GM12892 (cell line): ENCODE measurements at regions not wholly inside any gene's neighbourhood (a gene's known extent, or its start where the extent isn't known, plus 50 kb on each side); places are given as distances from the start of the nearest gene placed in this dataset.

Experiments
- DNase-seq: peaks from one replicate; pipeline ENCODE4 v3.0.0; 2011; ENCODE audit not compliant: insufficient read length
- FAIRE-seq: peaks from 2 replicates; lab custom pipeline; 2011; peaks lifted over from hg19 to GRCh38; lab: Jason Lieb, UNC
- POLR2A ChIP-seq: IDR thresholded peaks from 2 replicates; pipeline ENCODE4 v1.6.1; 2011; ENCODE audit warnings: low read depth, low read length, control low read depth
- POLR2AphosphoS5 ChIP-seq: IDR thresholded peaks from 2 replicates; pipeline ENCODE4 v1.6.1; 2011; ENCODE audit warnings: low read depth, low read length, control low read depth
- TAF1 ChIP-seq: IDR thresholded peaks from 2 replicates; pipeline ENCODE4 v1.6.1; 2011; ENCODE audit warnings: low read depth, mild to moderate bottlenecking, control low read depth, low read length, borderline replicate concordance

DNA sequence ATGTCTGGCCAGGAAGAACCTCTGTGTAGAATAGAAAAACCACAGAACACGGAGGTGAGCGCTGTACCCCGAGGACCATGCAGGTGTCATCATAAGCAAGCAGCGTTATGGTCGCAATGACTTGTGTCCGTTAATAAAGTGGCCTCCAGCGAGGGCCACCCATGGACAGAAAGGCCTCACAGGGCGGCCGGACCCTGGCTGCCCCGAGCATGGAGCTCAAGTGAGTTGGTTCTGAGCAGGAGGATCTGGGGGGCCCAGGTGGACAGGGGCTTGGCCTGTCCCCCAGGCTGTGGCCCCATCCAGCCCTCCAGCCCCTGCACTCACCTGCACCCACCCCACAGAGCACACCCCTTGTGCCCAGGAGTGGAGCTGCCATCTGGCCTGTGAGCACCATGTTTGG lies 133.8 kb downstream of the BRD1 start:
- DNase-seq (no peak), FAIRE-seq (no peak)
- TF ChIP-seq TAF1 (no peak), POLR2A (no peak), POLR2AphosphoS5 (no peak)

DNA sequence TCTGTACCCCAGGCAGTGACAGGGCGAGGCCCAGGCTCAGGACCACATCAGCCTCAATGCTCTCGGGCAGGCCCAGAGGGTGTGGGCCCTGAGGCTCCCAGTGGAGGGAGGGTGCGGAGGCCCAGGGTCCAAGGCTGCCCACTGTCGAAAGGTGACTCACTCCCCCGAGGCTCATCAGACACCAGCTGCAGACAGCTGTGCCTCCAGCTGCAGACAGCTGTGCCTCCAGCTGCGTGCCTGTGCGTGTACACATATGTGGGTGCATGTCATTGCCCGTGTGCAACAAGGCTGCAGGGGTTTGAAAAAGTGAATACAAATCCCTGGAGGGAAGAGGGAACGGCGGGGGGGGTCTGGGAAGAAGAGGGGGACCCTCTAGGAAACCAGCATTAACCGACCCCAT lies 134.3 kb downstream of the BRD1 start:
- TF ChIP-seq POLR2A (no peak), POLR2AphosphoS5 (no peak), TAF1 (no peak)
- FAIRE-seq (no peak), DNase-seq (no peak)

DNA sequence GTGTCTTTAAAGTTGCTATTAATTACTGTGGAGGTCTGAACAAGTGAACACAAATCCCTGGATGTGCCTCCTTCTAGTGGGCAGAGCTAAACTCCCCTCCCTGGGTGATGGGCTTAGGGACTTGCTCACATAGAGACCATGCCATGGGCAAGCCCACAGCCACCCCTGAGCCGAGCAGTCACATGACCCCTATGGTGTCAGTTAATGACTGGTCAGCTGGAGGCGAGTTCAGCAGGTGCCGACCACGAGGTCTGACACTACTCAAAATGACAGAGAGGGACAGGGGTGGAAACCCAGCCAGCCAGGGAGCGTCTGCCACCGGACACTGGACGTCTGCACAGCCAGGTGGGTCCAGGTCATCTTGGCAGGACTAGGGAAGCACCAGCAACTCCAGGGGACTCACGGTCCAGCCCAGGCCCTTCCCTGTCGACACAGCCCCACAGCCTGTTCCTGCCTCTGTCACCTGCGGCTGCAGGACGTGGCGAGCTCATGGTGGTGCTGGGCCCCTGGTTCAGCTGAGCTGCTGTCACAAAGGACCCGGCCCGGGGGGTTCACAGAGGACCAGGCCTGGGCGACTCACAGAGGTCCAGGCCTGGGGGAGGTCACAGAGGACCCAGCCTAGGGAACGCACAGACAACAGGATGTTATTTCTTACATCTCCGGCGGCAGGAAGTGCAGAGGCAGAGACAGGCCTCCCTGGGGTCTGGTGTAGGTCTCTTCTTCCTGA lies 135.0 kb downstream of the BRD1 start:
- DNase-seq = no peak
- FAIRE-seq = no peak
- TF ChIP-seq TAF1 (no peak), POLR2A (no peak), POLR2AphosphoS5 (no peak)

GRCh38 chr22:49691256-49691655 lies 136.4 kb downstream of the BRD1 start:
- DNase-seq (no peak), FAIRE-seq (no peak)
- TF ChIP-seq TAF1 (no peak), POLR2A (no peak), POLR2AphosphoS5 (no peak)

DNA sequence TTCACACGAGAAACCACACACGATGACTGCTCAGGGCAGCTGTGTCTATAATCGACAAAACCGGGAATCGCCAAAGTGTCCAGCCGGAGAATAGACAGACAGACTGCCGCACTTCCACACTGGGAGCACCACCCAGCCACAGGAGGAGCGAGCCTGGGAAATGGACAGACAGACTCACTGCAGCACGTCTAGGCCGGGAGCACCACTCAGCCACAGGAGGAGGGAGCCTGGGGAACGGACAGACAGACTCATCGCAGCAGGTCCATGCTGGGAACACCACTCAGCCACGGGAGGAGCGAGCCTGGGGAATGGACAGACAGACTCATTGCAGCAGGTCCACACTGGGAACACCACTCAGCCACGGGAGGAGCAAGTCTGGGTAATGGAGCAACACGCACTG lies 137.2 kb downstream of the BRD1 start:
- DNase-seq = no peak
- no peak for FAIRE-seq
- TF ChIP-seq TAF1 (no peak), POLR2AphosphoS5 (no peak), POLR2A (no peak)

GRCh38 chr22:49689858-49690257 lies 137.8 kb downstream of the BRD1 start:
- TF ChIP-seq POLR2A (no peak), TAF1 (no peak), POLR2AphosphoS5 (no peak)
- FAIRE-seq (no peak), DNase-seq (no peak)

DNA sequence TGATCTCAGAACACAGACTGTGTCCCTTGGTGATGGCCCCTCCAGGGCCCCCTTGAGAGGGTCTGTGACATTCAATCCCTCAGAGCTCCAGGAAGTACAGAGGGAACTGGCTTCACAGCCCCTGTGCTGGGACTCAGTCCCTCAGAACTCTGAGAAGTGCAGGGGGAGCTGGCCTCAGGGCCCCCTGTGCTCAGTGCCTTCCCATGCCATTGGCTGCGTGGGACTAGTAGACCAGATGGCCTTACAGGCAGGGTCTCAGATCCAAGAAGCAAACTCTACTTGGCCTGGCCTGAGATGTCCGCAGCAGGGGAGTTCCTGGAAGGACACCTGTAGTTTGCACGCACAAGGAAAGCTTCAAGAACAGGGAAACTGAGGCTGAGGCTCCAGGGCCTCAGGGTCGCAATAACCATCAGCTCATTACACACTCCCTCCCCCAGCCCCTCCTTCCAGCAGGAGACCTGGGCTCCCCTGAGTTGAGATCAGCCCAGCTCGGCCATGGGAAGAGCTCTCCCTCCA lies 138.4 kb downstream of the BRD1 start:
- TF ChIP-seq TAF1 = no peak
- no peak for TF ChIP-seq POLR2AphosphoS5
- TF ChIP-seq POLR2A = no peak
- DNase-seq (no peak), FAIRE-seq (no peak)

DNA sequence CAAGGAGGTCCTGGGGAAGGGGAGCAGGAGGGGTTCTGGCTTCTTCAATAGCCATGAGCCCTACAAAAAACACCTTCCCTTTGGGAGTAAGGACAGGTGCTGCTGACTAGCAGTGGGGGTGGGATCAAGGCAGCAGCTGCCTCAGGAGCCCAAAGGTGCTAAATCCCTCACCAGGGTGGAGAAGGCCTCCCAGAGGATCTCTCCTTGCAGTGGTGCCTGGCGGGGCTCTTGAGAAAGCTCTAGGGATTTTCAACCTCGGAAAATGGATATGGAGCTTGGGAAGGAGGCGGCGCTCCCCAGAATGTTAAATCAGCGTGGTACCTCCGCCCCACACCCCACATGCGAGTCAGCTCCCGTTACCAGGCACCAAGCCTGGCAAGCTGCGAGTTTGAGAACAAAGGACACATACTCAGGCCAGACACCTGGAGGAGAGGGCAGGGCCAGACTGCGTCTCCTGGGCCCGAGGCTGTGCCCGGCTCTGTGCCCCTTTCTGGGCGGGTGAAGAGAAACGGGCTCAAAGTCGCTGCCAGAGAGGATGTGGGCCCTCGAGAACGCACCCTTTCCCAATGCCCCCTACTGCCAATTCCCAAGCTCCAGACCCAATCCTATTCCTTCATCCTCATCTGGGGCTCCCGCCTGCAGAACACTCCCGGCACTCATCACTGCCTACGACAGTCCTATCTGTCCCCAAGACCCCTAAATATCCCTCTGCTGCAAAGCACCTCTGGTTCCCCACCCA lies 139.0 kb downstream of the BRD1 start:
- no peak for FAIRE-seq
- DNase-seq = no peak
- TF ChIP-seq POLR2AphosphoS5 (no peak), POLR2A (no peak), TAF1 (no peak)

DNA sequence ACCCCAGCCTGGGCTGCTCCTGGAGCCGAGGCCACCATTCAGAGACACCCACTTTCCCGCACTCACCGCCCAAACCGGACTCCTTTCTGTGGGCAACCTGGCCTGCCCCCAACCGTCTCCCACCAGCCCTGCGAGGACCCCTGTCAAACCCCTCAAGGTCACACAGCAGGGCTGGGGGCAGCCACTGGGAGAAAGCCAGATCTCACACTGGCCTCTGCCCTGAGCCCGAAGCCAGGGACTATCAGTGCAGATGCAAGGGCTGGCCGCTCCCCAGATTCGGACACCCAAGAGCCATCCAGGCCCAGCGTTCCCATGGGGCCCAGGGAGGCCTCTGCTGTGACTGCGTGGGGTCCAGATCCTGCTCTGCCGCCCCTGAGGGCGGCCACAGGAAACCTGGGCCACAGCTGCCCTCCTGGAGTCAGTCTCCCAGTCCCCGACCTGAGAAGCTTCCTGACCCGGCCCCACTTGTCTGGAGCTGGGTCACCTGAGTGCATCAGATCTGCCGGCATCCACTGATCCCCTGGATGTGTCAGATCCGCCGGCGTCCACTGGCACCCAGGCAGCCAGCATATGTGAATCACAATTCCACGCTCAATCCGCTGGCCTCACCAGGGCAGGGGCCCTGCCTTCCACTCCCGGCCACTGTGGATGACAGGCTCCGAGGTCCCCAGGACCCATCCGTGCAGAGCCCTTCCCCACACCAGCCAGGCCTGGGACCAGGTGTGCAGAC lies 139.7 kb downstream of the BRD1 start:
- FAIRE-seq (no peak), DNase-seq (no peak)
- TF ChIP-seq TAF1 = no peak
- TF ChIP-seq POLR2AphosphoS5 = no peak
- no peak for TF ChIP-seq POLR2A

DNA sequence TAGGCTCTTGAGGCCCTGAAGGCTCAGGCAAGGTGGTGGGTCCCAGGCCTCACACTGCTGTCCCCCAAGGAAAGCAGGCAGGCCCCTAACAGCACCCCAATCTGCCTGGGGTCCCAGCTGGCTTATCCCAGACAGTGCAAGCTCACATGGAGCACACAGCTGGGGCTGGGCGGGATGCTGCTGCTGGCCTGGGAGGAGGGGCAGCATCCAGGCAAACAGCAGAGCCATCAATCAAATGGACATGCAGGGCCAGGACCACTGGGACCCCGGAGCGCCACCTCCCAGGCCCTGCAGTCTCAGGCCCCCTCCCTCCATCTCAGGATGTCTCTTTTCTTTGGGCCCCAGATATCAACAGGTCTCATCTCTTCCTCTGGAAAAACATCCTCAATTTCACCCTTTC lies 140.3 kb downstream of the BRD1 start:
- DNase-seq (no peak), FAIRE-seq (no peak)
- TF ChIP-seq TAF1 (no peak), POLR2A (no peak), POLR2AphosphoS5 (no peak)
